Right renal pelvis (tissue), 4 donors: ENCODE measurements at regions not wholly inside any gene's neighbourhood (a gene's known extent, or its start where the extent isn't known, plus 50 kb on each side); places are given as distances from the start of the nearest gene placed in this dataset.

Experiments used
- DNase-seq, 4 donors: peaks; one replicate each; pipeline ENCODE4 v3.0.0-alpha.2; 2013; ENCODE audit warnings: low read depth in 4 of 4, low spot score in 3 of 4, missing footprints in 1 of 4

GRCh38 chr15:96414875-96415274 lies 84.4 kb downstream of the NR2F2 start:
- DNase-seq, result no peak

- no peak for DNase-seq
Observed at GRCh38 chr15:96415513-96416217, 85.2 kb downstream of the NR2F2 start.

GRCh38 chr15:96416218-96416933 lies 85.9 kb downstream of the NR2F2 start:
- no peak for DNase-seq

GRCh38 chr15:96416934-96417759 lies 86.6 kb downstream of the NR2F2 start:
- DNase-seq, result no peak

GRCh38 chr15:96417760-96418130 lies 87.2 kb downstream of the NR2F2 start:
- no peak for DNase-seq

- no peak for DNase-seq
Observed at GRCh38 chr15:96418146-96418545, 87.6 kb downstream of the NR2F2 start.

- DNase-seq, result no peak
Observed at GRCh38 chr15:96421178-96421601, 90.7 kb downstream of the NR2F2 start.

GRCh38 chr15:96422125-96422524 lies 91.6 kb downstream of the NR2F2 start:
- DNase-seq, result no peak

- DNase-seq, result no peak
Observed at GRCh38 chr15:96424674-96425073, 94.2 kb downstream of the NR2F2 start.

GRCh38 chr15:96428742-96429141 lies 98.2 kb downstream of the NR2F2 start:
- no peak for DNase-seq

GRCh38 chr15:96431786-96432185 lies 101.3 kb downstream of the NR2F2 start:
- DNase-seq, result no peak

- DNase-seq, result no peak
Observed at GRCh38 chr15:96435022-96435421, 104.5 kb downstream of the NR2F2 start.

GRCh38 chr15:96435841-96436240 lies 105.3 kb downstream of the NR2F2 start:
- no peak for DNase-seq

- no peak for DNase-seq
Observed at GRCh38 chr15:96440978-96441377, 110.5 kb downstream of the NR2F2 start.

- DNase-seq, result no peak
Observed at GRCh38 chr15:96442076-96442475, 111.6 kb downstream of the NR2F2 start.

- DNase-seq, result no peak
Observed at GRCh38 chr15:96444865-96445264, 114.4 kb downstream of the NR2F2 start.

- DNase-seq, result no peak
Observed at GRCh38 chr15:96448923-96449322, 118.4 kb downstream of the NR2F2 start.

- no peak for DNase-seq
Observed at GRCh38 chr15:96457841-96458240, 127.3 kb downstream of the NR2F2 start.

GRCh38 chr15:96460106-96460505 lies 129.6 kb downstream of the NR2F2 start:
- no peak for DNase-seq

- no peak for DNase-seq
Observed at GRCh38 chr15:96462768-96463750, 132.6 kb downstream of the NR2F2 start.
